ENCODE measurements at regions not wholly inside any gene's neighbourhood (a gene's known extent, or its start where the extent isn't known, plus 50 kb on each side); places are given as distances from the start of the nearest gene placed in this dataset.

- TF ChIP-seq CTCF (conservative IDR thresholded peaks at IDR 0.05; ENCODE audit: low read length) (no peak), EZH2phosphoT487 (IDR thresholded peaks at IDR 0.05; ENCODE audit: borderline replicate concordance) (no peak)
These were observed 59.6 kb upstream of the PITRM1 start for GRCh38 chr10:3231951-3232730.
